SK-N-MC (cell line): ENCODE measurements at regions not wholly inside any gene's neighbourhood (a gene's known extent, or its start where the extent isn't known, plus 50 kb on each side); places are given as distances from the start of the nearest gene placed in this dataset.

Experiments used
- DNase-seq: peaks from one replicate; pipeline ENCODE4 v3.0.0-alpha.2; 2011; ENCODE audit warnings: low read depth, low spot score
- H3K27ac ChIP-seq: fragments of 200-600 bp; sonication (generic); 2 replicates; pipeline ENCODE4 v1.5.1; 2016; ENCODE audit warnings: mixed run types
- H3K36me3 ChIP-seq: fragments of 200-600 bp; sonication (generic); 2 replicates; pipeline ENCODE4 v1.6.1; 2017; ENCODE audit warnings: antibody characterized with exemption, low read length, mixed read lengths; ENCODE audit not compliant: insufficient read depth
- H3K4me3 ChIP-seq: fragments of 200-600 bp; sonication (generic); 2 replicates; pipeline ENCODE4 v1.5.1; 2016
- H3K9ac ChIP-seq: fragments of 200-600 bp; sonication (generic); 2 replicates; pipeline ENCODE4 v1.8.0; 2017; ENCODE audit warnings: mixed run types, mixed read lengths; ENCODE audit not compliant: insufficient read length
- H3K9me3 ChIP-seq: fragments of 200-600 bp; sonication (generic); 2 replicates; pipeline ENCODE4 v1.6.1; 2017; ENCODE audit warnings: low read depth, mild to moderate bottlenecking, antibody characterized with exemption, low read length, moderate library complexity, mixed read lengths
- EZH2 ChIP-seq: fragments of 200-600 bp; sonication (generic); IDR thresholded peaks from one replicate; pipeline ENCODE4 v1.6.1; 2017; ENCODE audit warnings: antibody characterized with exemption
- FOXP2 ChIP-seq: optimal IDR thresholded peaks from 2 replicates; pipeline ENCODE3; 2011; ENCODE audit warnings: mild to moderate bottlenecking, moderate library complexity; ENCODE audit not compliant: insufficient read depth; ENCODE audit errors: extremely low read length, control extremely low read depth
- POLR2AphosphoS5 ChIP-seq: IDR thresholded peaks from 2 replicates; pipeline ENCODE4 v1.6.1; 2012; ENCODE audit warnings: mild to moderate bottlenecking, low read depth, low read length, borderline replicate concordance

DNA sequence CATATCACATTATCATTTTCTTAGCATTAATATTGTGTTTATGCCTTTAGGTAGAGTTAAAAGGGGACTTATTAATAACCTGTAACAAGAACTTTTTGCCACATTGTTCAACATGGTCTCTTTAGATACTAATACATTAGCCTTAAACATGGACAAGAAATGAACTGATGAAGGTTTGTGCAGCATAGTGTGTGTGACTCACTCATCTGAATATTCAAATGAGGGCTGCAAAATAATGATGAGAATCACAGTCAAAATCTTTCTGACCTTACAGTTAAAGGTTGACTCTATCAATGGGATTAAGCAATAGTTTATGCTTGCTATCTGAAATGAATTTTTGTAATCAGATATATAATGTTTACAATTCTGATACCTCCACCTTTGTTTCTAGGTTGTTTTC lies 1189.3 kb upstream of the CITED2 start:
- Histone ChIP-seq H3K27ac (no peak overlapping the region), H3K9ac (no peak overlapping the region), H3K4me3 (no peak overlapping the region), H3K36me3 (no peaks in the 10 kb centered on the region), H3K9me3 (no peaks in the 10 kb centered on the region)
- DNase-seq, result no peak
- TF ChIP-seq POLR2AphosphoS5 (no peak), FOXP2 (no peak), EZH2 (no peak)

DNA sequence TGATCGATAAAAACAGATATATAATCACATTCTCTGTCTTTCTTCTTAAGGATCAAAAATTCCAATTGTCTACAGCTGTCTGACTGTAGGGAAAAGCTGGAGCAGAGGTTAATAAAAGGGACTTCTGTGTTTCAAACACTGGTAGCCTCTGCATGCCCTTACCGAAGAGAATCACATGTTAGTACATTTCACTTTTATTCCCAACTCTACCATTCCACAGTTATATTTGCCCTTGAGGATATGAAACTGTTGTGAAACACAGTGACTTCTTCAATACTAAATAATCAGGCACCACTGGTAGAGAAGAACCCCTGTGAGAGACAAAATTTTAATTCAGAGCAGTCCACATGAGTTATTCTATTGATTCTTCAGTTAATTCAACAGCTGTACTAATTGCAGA lies 1187.3 kb upstream of the CITED2 start:
- H3K4me3 ChIP-seq, result no peak overlapping the region
- H3K9ac ChIP-seq, result no peak overlapping the region
- no peak for DNase-seq
- H3K9me3 ChIP-seq, result no peaks in the 10 kb centered on the region
- H3K27ac ChIP-seq, result no peak overlapping the region
- no peak for TF ChIP-seq POLR2AphosphoS5
- TF ChIP-seq FOXP2, result no peak
- no peak for TF ChIP-seq EZH2
- no peaks in the 10 kb centered on the region for H3K36me3 ChIP-seq

- no peak overlapping the region for H3K9ac ChIP-seq
- no peak for TF ChIP-seq FOXP2
- no peak for TF ChIP-seq EZH2
- TF ChIP-seq POLR2AphosphoS5, result no peak
Measured at GRCh38 chr6:140560671-140561070, 1186.2 kb upstream of the CITED2 start.

DNA sequence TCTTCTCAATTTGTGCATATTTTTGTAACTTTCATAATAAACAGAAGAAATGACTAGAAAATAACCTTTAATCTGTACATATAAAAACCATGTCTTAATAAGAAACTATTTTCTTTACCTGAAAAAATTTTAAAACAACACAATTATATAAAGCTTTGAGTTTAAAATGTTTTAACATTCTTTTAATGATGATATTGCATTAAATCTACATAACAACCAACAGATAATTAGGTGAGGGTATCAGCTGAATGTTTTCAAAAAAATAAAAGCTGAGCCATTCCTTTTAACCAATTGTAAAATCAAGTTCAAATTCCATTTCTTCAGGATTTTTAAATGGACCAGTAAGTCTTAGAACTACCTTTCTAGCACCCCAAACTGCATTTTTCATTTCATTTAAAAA lies 1185.0 kb upstream of the CITED2 start:
- H3K4me3 ChIP-seq, result no peak overlapping the region
- DNase-seq, result no peak
- TF ChIP-seq EZH2 (no peak), POLR2AphosphoS5 (no peak)
- no peaks in the 10 kb centered on the region for H3K9me3 ChIP-seq
- H3K36me3 ChIP-seq, result no peaks in the 10 kb centered on the region
- H3K27ac ChIP-seq, result no peak overlapping the region
- H3K9ac ChIP-seq, result no peak overlapping the region

More at GRCh38 chr6:140560671-140561070, 1186.2 kb upstream of the CITED2 start:
- no peak for DNase-seq
- Histone ChIP-seq H3K9me3 (no peaks in the 10 kb centered on the region), H3K36me3 (no peaks in the 10 kb centered on the region), H3K4me3 (no peak overlapping the region), H3K27ac (no peak overlapping the region)

DNA sequence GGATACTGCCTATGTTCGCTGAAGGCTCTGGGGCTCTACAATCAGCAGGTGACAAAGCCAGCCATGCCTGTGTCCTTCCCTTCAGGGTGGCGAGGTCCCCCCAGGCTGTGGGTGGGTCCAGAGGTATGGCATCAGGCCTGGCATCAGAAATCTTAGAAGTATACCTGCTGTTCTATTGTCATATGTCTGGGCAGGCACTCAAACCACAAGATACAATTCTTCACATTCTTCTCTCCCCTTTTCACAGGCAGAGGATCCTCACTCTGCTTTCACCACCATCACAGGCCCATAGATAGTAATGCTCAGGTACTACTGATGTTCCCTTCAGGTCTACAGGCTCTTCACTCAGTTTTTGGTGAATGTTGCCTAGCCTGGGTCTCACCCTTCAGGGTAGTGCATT lies 1180.0 kb upstream of the CITED2 start:
- H3K9ac ChIP-seq, result no peak overlapping the region
- no peaks in the 10 kb centered on the region for H3K36me3 ChIP-seq
- H3K9me3 ChIP-seq, result no peaks in the 10 kb centered on the region
- H3K27ac ChIP-seq, result no peak overlapping the region
- no peak overlapping the region for H3K4me3 ChIP-seq
- no peak for DNase-seq
- TF ChIP-seq POLR2AphosphoS5, result no peak
- no peak for TF ChIP-seq EZH2
- TF ChIP-seq FOXP2, result no peak

DNA sequence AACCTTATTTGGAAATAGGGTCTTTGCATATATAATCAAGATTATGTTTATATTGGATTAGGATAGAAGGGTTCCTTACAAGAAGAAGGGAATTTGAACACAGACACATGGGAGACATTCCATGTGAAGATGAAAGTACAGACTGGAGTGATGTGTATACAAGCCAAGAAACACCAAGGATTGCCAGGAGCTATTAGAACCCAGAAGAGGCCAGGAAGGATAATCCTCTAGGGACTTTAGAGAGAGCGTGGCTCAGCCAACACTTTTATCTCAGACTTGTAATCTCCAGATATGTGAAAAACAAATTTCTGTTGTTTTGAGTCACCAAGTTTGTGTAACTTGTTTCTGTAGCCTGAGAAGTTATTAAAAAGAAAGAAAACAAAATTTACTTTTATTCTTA lies 1173.9 kb upstream of the CITED2 start:
- Histone ChIP-seq H3K9me3 (no peaks in the 10 kb centered on the region), H3K36me3 (no peaks in the 10 kb centered on the region; the same call in 1 of the 2 replicates), H3K9ac (no peak overlapping the region), H3K27ac (no peak overlapping the region), H3K4me3 (no peak overlapping the region)
- TF ChIP-seq POLR2AphosphoS5, result no peak
- TF ChIP-seq EZH2, result no peak
- no peak for DNase-seq

DNA sequence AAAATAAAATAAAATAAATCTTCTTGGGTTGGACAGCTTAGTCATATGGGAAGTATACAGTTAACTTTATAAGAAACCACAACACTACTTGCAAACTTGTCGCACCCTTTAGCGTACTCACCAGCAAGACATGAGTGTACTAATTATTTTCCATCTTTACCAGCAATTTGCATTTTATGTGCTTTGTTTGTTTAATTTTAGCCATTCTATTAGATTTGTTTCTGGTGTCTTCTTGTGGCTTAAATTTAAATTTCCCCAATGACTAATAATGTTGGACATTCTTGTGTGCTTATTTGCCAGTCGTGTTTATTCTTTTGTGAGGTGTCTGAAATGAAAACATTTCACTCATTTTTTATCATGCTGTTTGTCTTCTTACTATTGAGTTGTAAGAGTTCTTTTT lies 1172.2 kb upstream of the CITED2 start:
- Histone ChIP-seq H3K36me3 (no peaks in the 10 kb centered on the region; the same call in 1 of the 2 replicates), H3K27ac (no peak overlapping the region), H3K4me3 (no peak overlapping the region), H3K9me3 (no peaks in the 10 kb centered on the region), H3K9ac (no peak overlapping the region)
- DNase-seq, result no peak
- no peak for TF ChIP-seq EZH2
- TF ChIP-seq POLR2AphosphoS5, result no peak
- no peak for TF ChIP-seq FOXP2

GRCh38 chr6:140544431-140544830 lies 1170.0 kb upstream of the CITED2 start:
- Histone ChIP-seq H3K36me3 (no peaks in the 10 kb centered on the region; the same call in 1 of the 2 replicates), H3K9ac (no peak overlapping the region), H3K4me3 (no peak overlapping the region), H3K9me3 (no peaks in the 10 kb centered on the region), H3K27ac (no peak overlapping the region)
- TF ChIP-seq EZH2, result no peak
- TF ChIP-seq FOXP2, result no peak
- no peak for TF ChIP-seq POLR2AphosphoS5
- DNase-seq, result no peak

GRCh38 chr6:140542863-140543262 lies 1168.4 kb upstream of the CITED2 start:
- no peak overlapping the region for H3K27ac ChIP-seq
- no peaks in the 10 kb centered on the region for H3K9me3 ChIP-seq
- H3K4me3 ChIP-seq, result no peak overlapping the region
- TF ChIP-seq FOXP2 (no peak), EZH2 (no peak), POLR2AphosphoS5 (no peak)
- no peaks in the 10 kb centered on the region; the same call in 1 of the 2 replicates for H3K36me3 ChIP-seq
- no peak overlapping the region for H3K9ac ChIP-seq
- no peak for DNase-seq
